OCI-LY1 (cell line): ENCODE measurements at regions not wholly inside any gene's neighbourhood (a gene's known extent, or its start where the extent isn't known, plus 50 kb on each side); places are given as distances from the start of the nearest gene placed in this dataset.

Experiments
- EZH2 ChIP-seq: fragments of 200-600 bp; sonication (generic), shearing (Covaris generic); IDR thresholded peaks from 2 replicates; pipeline ENCODE4 v1.8.0; 2017; ENCODE audit warnings: borderline replicate concordance, mixed run types, mild to moderate bottlenecking, antibody characterized with exemption, low read length, moderate library complexity, mixed read lengths
- TF ChIP-seq, protein P1 (sequence below): fragments of 200-600 bp; sonication (generic), shearing (Covaris generic); IDR thresholded peaks from 2 replicates; pipeline ENCODE4 v1.5.1; 2017; ENCODE audit warnings: mild to moderate bottlenecking, antibody characterized with exemption, low read length, moderate library complexity, mixed read lengths

DNA sequence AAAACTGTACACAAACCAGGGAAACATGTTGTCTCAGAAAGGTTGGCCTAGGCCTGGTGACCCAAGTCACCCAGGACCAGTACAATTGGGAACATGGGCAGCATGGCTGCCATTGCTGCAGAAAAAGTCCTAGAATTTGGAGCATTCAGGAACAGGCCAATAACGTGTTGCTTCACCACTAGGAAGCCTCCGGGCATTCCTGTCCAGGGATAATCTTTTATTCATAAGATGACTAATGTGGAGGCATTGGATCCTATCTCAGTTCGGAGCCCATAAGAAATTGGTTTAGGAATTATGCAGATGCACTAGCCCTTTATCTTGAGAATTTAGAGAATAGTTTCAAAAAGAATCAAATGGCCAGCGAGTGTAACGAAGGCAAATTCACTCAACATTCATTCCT lies 242.8 kb upstream of the NDST4 start:
- TF ChIP-seq, protein P1, sequence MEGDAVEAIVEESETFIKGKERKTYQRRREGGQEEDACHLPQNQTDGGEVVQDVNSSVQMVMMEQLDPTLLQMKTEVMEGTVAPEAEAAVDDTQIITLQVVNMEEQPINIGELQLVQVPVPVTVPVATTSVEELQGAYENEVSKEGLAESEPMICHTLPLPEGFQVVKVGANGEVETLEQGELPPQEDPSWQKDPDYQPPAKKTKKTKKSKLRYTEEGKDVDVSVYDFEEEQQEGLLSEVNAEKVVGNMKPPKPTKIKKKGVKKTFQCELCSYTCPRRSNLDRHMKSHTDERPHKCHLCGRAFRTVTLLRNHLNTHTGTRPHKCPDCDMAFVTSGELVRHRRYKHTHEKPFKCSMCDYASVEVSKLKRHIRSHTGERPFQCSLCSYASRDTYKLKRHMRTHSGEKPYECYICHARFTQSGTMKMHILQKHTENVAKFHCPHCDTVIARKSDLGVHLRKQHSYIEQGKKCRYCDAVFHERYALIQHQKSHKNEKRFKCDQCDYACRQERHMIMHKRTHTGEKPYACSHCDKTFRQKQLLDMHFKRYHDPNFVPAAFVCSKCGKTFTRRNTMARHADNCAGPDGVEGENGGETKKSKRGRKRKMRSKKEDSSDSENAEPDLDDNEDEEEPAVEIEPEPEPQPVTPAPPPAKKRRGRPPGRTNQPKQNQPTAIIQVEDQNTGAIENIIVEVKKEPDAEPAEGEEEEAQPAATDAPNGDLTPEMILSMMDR = no peak
- TF ChIP-seq EZH2 = no peak
